Activated naive CD4-positive, alpha-beta T cell treated with anti-CD3 and anti-CD28 coated beads, Interleukin-2, amount 50 U/mL, for 16 hours (primary cell): ENCODE measurements at regions not wholly inside any gene's neighbourhood (a gene's known extent, or its start where the extent isn't known, plus 50 kb on each side); places are given as distances from the start of the nearest gene placed in this dataset.

Experiments used
- DNase-seq: peaks from one replicate; pipeline ENCODE4 v3.0.0-alpha.2; 2020

DNA sequence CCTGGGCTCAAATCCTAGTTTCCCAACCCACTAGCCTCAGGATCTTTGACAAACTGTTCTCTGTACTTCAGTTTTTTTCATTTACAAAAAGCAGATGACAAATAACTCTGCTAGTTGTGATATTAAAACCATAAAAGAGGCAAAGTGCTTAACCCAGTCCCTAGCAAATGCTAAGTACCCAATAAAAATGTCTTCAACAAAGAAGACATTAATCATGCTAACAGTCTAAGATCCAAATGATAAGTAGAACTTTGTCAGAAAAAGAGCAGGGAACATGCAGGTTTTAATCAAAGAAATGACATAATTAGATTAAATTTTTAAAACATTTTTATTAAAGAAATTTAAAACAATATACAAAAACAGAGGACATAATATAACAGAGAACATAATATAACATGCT, 203.0 kb upstream of the ADRA1B start:
- DNase-seq = no peak

- no peak for DNase-seq
These were observed 202.5 kb upstream of the ADRA1B start for GRCh38 chr5:159713773-159714172.

- DNase-seq = no peak
These were observed 190.8 kb upstream of the ADRA1B start for GRCh38 chr5:159725475-159725874.

GRCh38 chr5:159727167-159727566, 189.1 kb upstream of the ADRA1B start:
- no peak for DNase-seq

DNA sequence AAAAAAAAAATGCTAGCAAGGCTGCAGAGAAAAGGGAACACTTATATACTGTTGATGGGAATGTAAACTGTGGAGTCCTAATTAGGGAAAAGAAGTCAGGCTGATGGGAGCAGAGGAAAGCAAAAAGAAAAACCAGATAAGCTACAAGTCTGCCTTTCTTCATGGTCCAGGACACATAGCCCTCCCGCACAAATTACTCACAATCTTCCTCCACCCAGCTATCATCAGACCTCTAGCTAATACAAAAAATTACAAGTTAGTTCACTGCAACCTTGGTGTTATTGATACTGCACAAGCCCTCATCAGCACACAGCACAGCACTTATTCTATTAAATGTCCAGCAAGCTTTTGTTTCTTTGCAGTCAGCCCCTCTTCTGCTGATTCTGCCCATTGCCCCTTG, 186.0 kb upstream of the ADRA1B start:
- DNase-seq = no peak

GRCh38 chr5:159732220-159732619, 184.1 kb upstream of the ADRA1B start:
- DNase-seq = no peak

- DNase-seq = no peak
These were observed 181.9 kb upstream of the ADRA1B start for GRCh38 chr5:159734366-159734765.

DNA sequence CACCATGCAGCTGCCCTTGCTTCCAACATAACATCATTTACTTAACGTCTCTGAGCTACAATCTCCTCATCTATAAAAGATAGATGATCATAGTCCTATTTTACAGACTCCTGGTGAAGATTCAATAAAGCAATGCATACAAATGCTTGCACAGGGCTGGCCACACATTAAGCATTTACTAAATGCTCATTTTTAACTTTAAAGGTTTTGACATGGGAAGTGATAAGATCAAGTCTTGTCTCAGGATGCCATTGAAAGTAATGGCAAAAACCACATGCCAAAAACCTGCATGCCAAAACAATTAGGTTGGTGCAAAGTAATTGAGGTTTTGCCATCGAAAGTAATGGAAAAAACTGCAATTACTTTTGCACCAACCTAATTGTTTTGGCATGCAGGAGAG, 181.2 kb upstream of the ADRA1B start:
- no peak for DNase-seq

- no peak for DNase-seq
These were observed 180.3 kb upstream of the ADRA1B start for GRCh38 chr5:159735749-159736660.

- DNase-seq = no peak
These were observed 179.4 kb upstream of the ADRA1B start for GRCh38 chr5:159736844-159737243.

DNA sequence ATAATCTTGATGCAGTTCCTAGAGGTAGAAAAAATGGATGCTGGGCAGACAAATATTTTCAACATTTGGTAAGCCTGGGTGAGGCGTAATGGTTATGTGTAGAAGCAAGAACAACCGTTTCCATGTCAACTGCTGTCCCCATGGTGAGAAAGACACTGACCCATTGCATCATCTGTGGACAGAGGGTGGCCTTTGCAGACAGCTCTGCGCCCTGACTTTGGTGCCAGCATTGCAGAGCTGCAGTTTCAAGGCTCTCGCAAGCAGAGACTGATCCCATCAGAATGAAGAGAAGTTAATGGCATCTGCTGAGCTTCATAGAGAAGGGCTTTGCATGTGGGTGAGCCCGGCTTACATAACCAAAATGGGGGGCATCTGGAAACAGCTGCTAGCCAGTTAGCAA, 179.0 kb upstream of the ADRA1B start:
- DNase-seq = no peak

DNA sequence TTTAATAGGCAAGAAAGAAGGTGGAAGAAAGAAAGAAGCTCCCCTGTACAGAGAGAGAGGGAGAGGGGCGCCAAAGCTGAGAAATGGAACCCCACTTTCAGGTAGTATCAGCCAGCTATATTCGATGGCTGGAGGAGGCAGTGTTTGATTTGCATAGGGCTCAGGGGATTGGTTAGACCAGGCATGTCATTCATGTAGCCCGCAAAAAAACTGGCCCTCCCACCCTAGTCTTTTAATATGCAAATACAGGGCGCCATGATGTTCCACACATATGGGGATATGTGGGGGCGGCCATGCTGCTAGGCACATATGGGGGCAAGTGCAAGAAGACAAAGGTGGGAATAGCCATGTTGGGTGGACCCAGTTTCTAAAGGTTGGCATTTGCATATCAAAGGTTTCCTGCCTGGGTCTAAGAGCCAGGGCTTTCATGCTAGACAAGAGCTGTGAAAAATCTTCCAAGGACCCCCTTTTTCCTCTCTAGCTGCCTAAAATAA, 174.4 kb upstream of the ADRA1B start:
- no peak for DNase-seq

DNA sequence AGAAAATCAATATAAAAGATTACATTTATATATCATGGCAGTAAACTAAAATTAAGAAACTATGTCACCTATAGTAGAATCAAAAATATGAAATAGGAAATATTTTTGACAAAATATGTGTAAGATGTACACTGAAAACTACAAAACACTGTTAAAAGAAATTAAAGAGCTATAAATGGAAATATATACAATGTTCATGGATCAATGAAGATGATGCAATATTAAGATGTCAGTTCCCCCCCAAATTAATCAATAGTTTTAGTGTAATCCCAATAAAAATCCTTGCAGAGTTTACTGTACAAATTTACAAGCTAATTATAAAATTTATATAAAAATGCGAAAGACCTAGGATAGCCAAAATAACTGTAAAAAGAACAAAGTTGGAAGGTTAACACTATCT, 173.0 kb upstream of the ADRA1B start:
- no peak for DNase-seq

- DNase-seq = no peak
These were observed 169.6 kb upstream of the ADRA1B start for GRCh38 chr5:159746707-159747106.

GRCh38 chr5:159749146-159749545, 167.1 kb upstream of the ADRA1B start:
- DNase-seq = no peak

DNA sequence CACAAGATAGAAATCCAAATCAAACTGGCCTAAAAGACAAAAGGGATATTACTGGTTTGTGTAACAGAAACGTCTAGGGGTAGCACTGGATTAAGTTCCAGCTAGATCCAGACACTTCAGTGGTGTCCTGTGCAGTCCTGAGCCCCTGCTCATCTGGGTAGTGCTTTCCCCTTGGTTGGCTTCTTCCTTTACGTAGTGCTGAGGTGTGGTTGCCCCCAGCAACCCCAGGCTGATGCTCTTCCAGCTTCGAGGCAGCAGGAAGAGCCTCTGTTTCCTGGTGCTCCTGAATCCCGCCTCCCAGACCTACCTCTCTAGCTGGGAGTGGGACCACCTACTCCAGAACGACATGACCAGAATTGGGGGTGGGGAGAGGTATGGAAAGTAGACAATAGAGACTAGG, 166.1 kb upstream of the ADRA1B start:
- no peak for DNase-seq

GRCh38 chr5:159751459-159751858, 164.8 kb upstream of the ADRA1B start:
- DNase-seq = no peak

GRCh38 chr5:159752622-159753275, 163.5 kb upstream of the ADRA1B start:
- DNase-seq = no peak

- DNase-seq = no peak
These were observed 158.1 kb upstream of the ADRA1B start for GRCh38 chr5:159758189-159758588.

GRCh38 chr5:159759791-159760290, 156.4 kb upstream of the ADRA1B start:
- DNase-seq = no peak

GRCh38 chr5:159762921-159763320, 153.4 kb upstream of the ADRA1B start:
- no peak for DNase-seq

DNA sequence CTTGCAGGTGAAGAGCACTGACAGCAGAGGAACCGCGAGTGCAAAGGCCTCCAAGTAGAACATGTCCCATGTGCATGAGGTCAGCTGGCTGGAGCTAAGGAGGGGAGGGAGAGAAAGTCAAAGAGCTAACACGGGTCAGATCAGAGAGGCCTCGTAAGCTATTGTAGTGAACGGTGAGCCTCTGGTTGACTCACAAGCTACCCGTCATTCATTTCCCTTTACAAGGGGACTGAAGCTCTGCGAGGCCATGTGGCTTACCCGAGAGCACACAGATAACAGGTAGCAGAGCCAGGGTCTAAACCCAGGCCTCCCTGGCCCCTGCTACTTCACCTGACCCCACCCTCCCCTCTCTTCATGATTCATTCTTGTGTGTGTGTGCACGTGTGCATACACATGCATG, 152.7 kb upstream of the ADRA1B start:
- no peak for DNase-seq

GRCh38 chr5:159764283-159765134, 151.8 kb upstream of the ADRA1B start:
- DNase-seq = no peak
